Lower leg skin (tissue), 4 donors: ENCODE measurements at regions not wholly inside any gene's neighbourhood (a gene's known extent, or its start where the extent isn't known, plus 50 kb on each side); places are given as distances from the start of the nearest gene placed in this dataset.

Experiments
- DNase-seq, 2 donors: peaks; one replicate each; pipeline ENCODE4 v3.0.0-alpha.2; 2019; ENCODE audit warnings: low spot score in 2 of 2
- H3K4me3 ChIP-seq: fragments of 200-600 bp; sonication (generic); 2 replicates; pipeline ENCODE4 v1.5.1; 2017; ENCODE audit warnings: mild to moderate bottlenecking, low read depth; ENCODE audit not compliant: poor library complexity, severe bottlenecking
- CTCF ChIP-seq, 3 donors: fragments of 450-650 bp; IDR thresholded peaks; one replicate each; pipeline ENCODE4 v1.5.1; 2016; ENCODE audit warnings: antibody characterized with exemption in 3 of 3, mild to moderate bottlenecking in 3 of 3, moderate library complexity in 2 of 3
- POLR2A ChIP-seq, 2 donors: fragments of 450-650 bp; IDR thresholded peaks; one replicate each; pipeline ENCODE4 v1.6.1; 2016 to 2017; ENCODE audit warnings: antibody characterized with exemption in 2 of 2, mild to moderate bottlenecking in 1 of 2, moderate library complexity in 1 of 2
- WGBS, 2 donors: methylation state at CpG; one replicate each; pipeline ENCODE4 v1.1.5; 2018; 5-methylcytosine and 5-hydroxymethylcytosine counted together
- intact Hi-C: fragments of 100-400 bp; cut with DNase I; formaldehyde crosslinking; loops from one replicate; pipeline ENCODE4 v1.15.0; 2023; ENCODE audit warnings: low total_unique reads

GRCh38 chr4:121226362-121226761 lies 62.2 kb upstream of the TNIP3 start:
- no peak overlapping the region for H3K4me3 ChIP-seq
- no peak for TF ChIP-seq CTCF (IDR thresholded peaks at IDR 0.05)
- TF ChIP-seq POLR2A (IDR thresholded peaks at IDR 0.05): no peak
- 54 to 65% methylated on average over 4 of the region's 4 CpGs for WGBS, 2 donors
- no peak for DNase-seq
- intact Hi-C loops: no loop called here

- intact Hi-C loops: no loop called here
- no peak overlapping the region for H3K4me3 ChIP-seq
- DNase-seq: no peak
- WGBS, 2 donors: 35 to 37% methylated on average over 1 of the region's 1 CpG
- TF ChIP-seq CTCF (IDR thresholded peaks at IDR 0.05) (no peak), POLR2A (IDR thresholded peaks at IDR 0.05) (no peak)
These were observed 57.5 kb upstream of the TNIP3 start for GRCh38 chr4:121221608-121222007.

- 57 to 68% methylated on average over 1 of the region's 1 CpG for WGBS, 2 donors
- DNase-seq: no peak
- no peak for TF ChIP-seq CTCF (IDR thresholded peaks at IDR 0.05)
- TF ChIP-seq POLR2A (IDR thresholded peaks at IDR 0.05): no peak
- intact Hi-C loops: no loop called here
- H3K4me3 ChIP-seq: no peak overlapping the region
These were observed 57.1 kb upstream of the TNIP3 start for GRCh38 chr4:121221201-121221600.

- no peak for DNase-seq
- intact Hi-C loops: no loop called here
- TF ChIP-seq POLR2A (IDR thresholded peaks at IDR 0.05) (no peak), CTCF (IDR thresholded peaks at IDR 0.05) (no peak)
- WGBS, 2 donors: 86 to 90% methylated on average over 5 of the region's 5 CpGs
- no peak overlapping the region for H3K4me3 ChIP-seq
These were observed 56.6 kb upstream of the TNIP3 start for GRCh38 chr4:121220698-121221097.

- no peak for TF ChIP-seq POLR2A (IDR thresholded peaks at IDR 0.05)
- TF ChIP-seq CTCF (IDR thresholded peaks at IDR 0.05): no peak
- WGBS, 2 donors: 51 to 53% methylated on average over 1 of the region's 1 CpG
- DNase-seq: no peak
- intact Hi-C loops: loop anchor here (5.0 kb wide), 1 partner anchor 1997 kb away; no protein-coding TSS in a partner anchor
- H3K4me3 ChIP-seq: no peak overlapping the region
These were observed 55.1 kb upstream of the TNIP3 start for GRCh38 chr4:121219227-121219626.

- 46 to 53% methylated on average over 2 of the region's 2 CpGs for WGBS, 2 donors
- no peak for TF ChIP-seq POLR2A (IDR thresholded peaks at IDR 0.05)
- TF ChIP-seq CTCF (IDR thresholded peaks at IDR 0.05): no peak
- peak in 1 of 2 donors; percentile 22 for DNase-seq
- H3K4me3 ChIP-seq: no peak overlapping the region
- intact Hi-C loops: loop anchor here (5.0 kb wide), 1 partner anchor 1995 kb away; no protein-coding TSS in a partner anchor
These were observed 53.2 kb upstream of the TNIP3 start for GRCh38 chr4:121217351-121217750.
